ENCODE measurements at regions not wholly inside any gene's neighbourhood (a gene's known extent, or its start where the extent isn't known, plus 50 kb on each side); places are given as distances from the start of the nearest gene placed in this dataset.

- TF ChIP-seq CTCF (IDR thresholded peaks at IDR 0.05) = no peak
- TF ChIP-seq POLR2A (IDR thresholded peaks at IDR 0.05) = no peak
- TF ChIP-seq EP300 (IDR thresholded peaks at IDR 0.05) = no peak
These were observed 177.0 kb downstream of the SNX10 start for GRCh38 chr7:26468625-26469024.
